Breast epithelium (tissue), 3 donors: ENCODE measurements at regions not wholly inside any gene's neighbourhood (a gene's known extent, or its start where the extent isn't known, plus 50 kb on each side); places are given as distances from the start of the nearest gene placed in this dataset.

Experiments
- POLR2A ChIP-seq: fragments of 450-650 bp; IDR thresholded peaks from one replicate; pipeline ENCODE4 v1.6.1; 2016; ENCODE audit warnings: antibody characterized with exemption, mild to moderate bottlenecking, moderate library complexity
- POLR2AphosphoS5 ChIP-seq, 3 donors: sonication (generic); formaldehyde crosslinking; IDR thresholded peaks; one replicate each; pipeline ENCODE4 v1.6.1; 2017; ENCODE audit warnings: antibody characterized with exemption in 3 of 3
- TF ChIP-seq, protein P1 (sequence below), 3 donors: fragments of 450-650 bp; IDR thresholded peaks; one replicate each; pipeline ENCODE4 v1.5.1; 2016 to 2017; ENCODE audit warnings: antibody characterized with exemption in 3 of 3, mild to moderate bottlenecking in 3 of 3, moderate library complexity in 3 of 3

DNA sequence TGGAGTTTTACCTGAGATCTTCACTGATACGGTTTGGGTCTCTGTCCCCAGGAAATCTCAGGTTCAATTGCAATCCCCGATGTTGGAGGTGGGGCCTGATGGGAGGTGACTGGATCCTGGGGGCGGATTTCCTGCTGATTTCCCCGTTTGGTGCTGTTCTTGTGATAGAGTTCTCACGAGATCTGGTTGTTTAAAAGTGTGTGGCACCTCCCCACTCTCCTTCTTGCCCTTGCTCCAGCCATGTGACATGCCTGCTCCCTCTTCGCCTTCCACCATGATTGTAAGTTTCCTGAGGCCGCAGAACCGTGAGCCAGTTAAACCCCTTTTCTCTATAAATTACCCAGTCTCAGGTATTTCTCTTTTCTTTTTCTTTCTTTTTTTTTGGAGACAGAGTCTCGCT is 126.4 kb upstream of the SLC45A1 start:
- TF ChIP-seq, protein P1, sequence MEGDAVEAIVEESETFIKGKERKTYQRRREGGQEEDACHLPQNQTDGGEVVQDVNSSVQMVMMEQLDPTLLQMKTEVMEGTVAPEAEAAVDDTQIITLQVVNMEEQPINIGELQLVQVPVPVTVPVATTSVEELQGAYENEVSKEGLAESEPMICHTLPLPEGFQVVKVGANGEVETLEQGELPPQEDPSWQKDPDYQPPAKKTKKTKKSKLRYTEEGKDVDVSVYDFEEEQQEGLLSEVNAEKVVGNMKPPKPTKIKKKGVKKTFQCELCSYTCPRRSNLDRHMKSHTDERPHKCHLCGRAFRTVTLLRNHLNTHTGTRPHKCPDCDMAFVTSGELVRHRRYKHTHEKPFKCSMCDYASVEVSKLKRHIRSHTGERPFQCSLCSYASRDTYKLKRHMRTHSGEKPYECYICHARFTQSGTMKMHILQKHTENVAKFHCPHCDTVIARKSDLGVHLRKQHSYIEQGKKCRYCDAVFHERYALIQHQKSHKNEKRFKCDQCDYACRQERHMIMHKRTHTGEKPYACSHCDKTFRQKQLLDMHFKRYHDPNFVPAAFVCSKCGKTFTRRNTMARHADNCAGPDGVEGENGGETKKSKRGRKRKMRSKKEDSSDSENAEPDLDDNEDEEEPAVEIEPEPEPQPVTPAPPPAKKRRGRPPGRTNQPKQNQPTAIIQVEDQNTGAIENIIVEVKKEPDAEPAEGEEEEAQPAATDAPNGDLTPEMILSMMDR (IDR thresholded peaks at IDR 0.05) = no peak
- TF ChIP-seq POLR2A (no peak), POLR2AphosphoS5 (IDR thresholded peaks at IDR 0.05) (no peak)
